C4-2B (cell line): ENCODE measurements at regions not wholly inside any gene's neighbourhood (a gene's known extent, or its start where the extent isn't known, plus 50 kb on each side); places are given as distances from the start of the nearest gene placed in this dataset.

Experiments
- ZFX ChIP-seq: fragments of 450-650 bp; IDR thresholded peaks from 2 replicates; pipeline ENCODE4 v1.6.1; 2017
- TF ChIP-seq, protein P1 (sequence below): fragments of 450-650 bp; conservative IDR thresholded peaks from 2 replicates; pipeline ENCODE4 v1.5.1; 2017; ENCODE audit warnings: mild to moderate bottlenecking

DNA sequence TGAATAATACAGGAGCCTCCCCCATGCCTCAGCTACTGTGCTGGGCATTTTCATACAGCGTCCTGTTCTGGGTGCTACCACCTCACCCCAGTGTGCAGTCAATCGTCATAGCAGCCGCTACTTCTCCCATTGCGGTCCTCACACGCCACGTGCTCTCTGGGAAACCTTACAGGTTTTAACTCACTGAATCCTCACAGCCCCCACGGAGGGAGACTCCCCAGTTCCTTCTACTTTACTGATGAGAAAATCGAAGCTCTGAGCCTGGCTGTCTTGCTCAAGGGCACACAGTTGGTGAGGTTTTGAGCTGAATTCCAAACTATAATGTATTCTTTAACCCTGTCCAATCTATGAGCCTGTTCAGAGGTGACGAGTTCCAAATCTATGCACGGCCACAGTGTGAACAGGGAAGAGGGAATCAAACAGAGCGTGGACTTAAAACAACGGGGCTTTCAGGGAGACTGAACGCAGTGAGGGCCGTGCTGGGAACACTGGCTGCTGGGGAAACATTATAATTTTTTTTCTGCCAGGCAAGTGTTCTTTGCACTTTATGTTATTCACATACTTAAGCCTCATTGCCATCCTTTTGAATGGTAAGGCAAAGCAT is 421.5 kb downstream of the BRD1 start:
- TF ChIP-seq, protein P1, sequence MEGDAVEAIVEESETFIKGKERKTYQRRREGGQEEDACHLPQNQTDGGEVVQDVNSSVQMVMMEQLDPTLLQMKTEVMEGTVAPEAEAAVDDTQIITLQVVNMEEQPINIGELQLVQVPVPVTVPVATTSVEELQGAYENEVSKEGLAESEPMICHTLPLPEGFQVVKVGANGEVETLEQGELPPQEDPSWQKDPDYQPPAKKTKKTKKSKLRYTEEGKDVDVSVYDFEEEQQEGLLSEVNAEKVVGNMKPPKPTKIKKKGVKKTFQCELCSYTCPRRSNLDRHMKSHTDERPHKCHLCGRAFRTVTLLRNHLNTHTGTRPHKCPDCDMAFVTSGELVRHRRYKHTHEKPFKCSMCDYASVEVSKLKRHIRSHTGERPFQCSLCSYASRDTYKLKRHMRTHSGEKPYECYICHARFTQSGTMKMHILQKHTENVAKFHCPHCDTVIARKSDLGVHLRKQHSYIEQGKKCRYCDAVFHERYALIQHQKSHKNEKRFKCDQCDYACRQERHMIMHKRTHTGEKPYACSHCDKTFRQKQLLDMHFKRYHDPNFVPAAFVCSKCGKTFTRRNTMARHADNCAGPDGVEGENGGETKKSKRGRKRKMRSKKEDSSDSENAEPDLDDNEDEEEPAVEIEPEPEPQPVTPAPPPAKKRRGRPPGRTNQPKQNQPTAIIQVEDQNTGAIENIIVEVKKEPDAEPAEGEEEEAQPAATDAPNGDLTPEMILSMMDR: no peak
- TF ChIP-seq ZFX: no peak
